Fibroblast of lung (primary cell): ENCODE measurements at regions not wholly inside any gene's neighbourhood (a gene's known extent, or its start where the extent isn't known, plus 50 kb on each side); places are given as distances from the start of the nearest gene placed in this dataset.
A peak's percentile ranks its signal among the peaks of the same experiment; 100 is the strongest.

ENCODE experiments used
- DNase-seq, 2 donors: peaks; one replicate each; pipeline versions ENCODE4 v3.0.0 to v3.0.0-alpha.2; 2010; ENCODE audit warnings: low read depth in 2 of 2
- H2AFZ ChIP-seq: 2 replicates; pipeline ENCODE4 v1.5.1; 2012; ENCODE audit warnings: low read length, control low read depth, inconsistent platforms
- H3K27ac ChIP-seq: 2 replicates; pipeline ENCODE4 v1.5.1; 2011; ENCODE audit warnings: low read length, control low read depth; ENCODE audit not compliant: insufficient read depth
- H3K27me3 ChIP-seq: 2 replicates; pipeline ENCODE4 v1.5.1; 2011; ENCODE audit warnings: mild to moderate bottlenecking, low read length; ENCODE audit not compliant: control insufficient read depth, insufficient read depth
- H3K36me3 ChIP-seq: 2 replicates; pipeline ENCODE4 v1.5.1; 2011; ENCODE audit warnings: low read length; ENCODE audit not compliant: control insufficient read depth, insufficient read depth
- H3K4me1 ChIP-seq: 2 replicates; pipeline ENCODE4 v1.5.1; 2011; ENCODE audit warnings: low read length; ENCODE audit not compliant: control insufficient read depth, insufficient read depth; ENCODE audit errors: extremely low read depth
- H3K4me2 ChIP-seq: 2 replicates; pipeline ENCODE4 v1.5.1; 2011; ENCODE audit warnings: low read length, control low read depth; ENCODE audit not compliant: insufficient read depth; ENCODE audit errors: extremely low read depth
- H3K4me3 ChIP-seq, 4 experiments: fragments of 200-600 bp in 1 of 4; sonication (generic) in 1 of 4; replicated peaks in 1 of 4; 2 replicates each; pipeline ENCODE4 v1.5.1; 2011 to 2016; ENCODE audit warnings: low read length in 4 of 4, low read depth in 3 of 4, mild to moderate bottlenecking in 3 of 4, control low read depth in 2 of 4, inconsistent platforms in 1 of 4, mixed read lengths in 1 of 4; ENCODE audit not compliant: insufficient read depth in 1 of 4; ENCODE audit errors: control extremely low read depth in 1 of 4
- H3K79me2 ChIP-seq: 2 replicates; pipeline ENCODE4 v1.5.1; 2012; ENCODE audit warnings: mild to moderate bottlenecking, low read length, inconsistent platforms; ENCODE audit not compliant: control insufficient read depth, insufficient read depth
- H3K9ac ChIP-seq: 2 replicates; pipeline ENCODE4 v1.5.1; 2011; ENCODE audit warnings: mild to moderate bottlenecking, low read length, control low read depth; ENCODE audit not compliant: insufficient read depth
- H3K9me3 ChIP-seq: 2 replicates; pipeline ENCODE4 v1.5.1; 2012; ENCODE audit warnings: low read depth, low read length; ENCODE audit not compliant: control insufficient read depth, insufficient read depth
- H4K20me1 ChIP-seq: 2 replicates; pipeline ENCODE4 v1.5.1; 2011; ENCODE audit warnings: low read length; ENCODE audit not compliant: control insufficient read depth, insufficient read depth; ENCODE audit errors: extremely low read depth
- CTCF ChIP-seq, 2 donors: IDR thresholded peaks in 1 of 2; conservative IDR thresholded peaks in 1 of 2; 1 replicate in 1 of 2; 2 replicates in 1 of 2; pipeline ENCODE4 v1.5.1; 2011 to 2012; ENCODE audit warnings: low read length in 2 of 2, control low read depth in 1 of 2, inconsistent platforms in 1 of 2, low read depth in 1 of 2, mild to moderate bottlenecking in 1 of 2
- EZH2 ChIP-seq: IDR thresholded peaks from 2 replicates; pipeline ENCODE4 v1.5.1; 2012; ENCODE audit warnings: low read length, control low read depth, mild to moderate bottlenecking; ENCODE audit errors: missing control alignments

- TF ChIP-seq CTCF (conservative IDR thresholded peaks at IDR 0.05 in 1 of 2, IDR thresholded peaks at IDR 0.05 in 1 of 2; ENCODE audit: low read depth in 1 of 2, low read length in 2 of 2) (no peak), EZH2 (no peak)
- Histone ChIP-seq H3K9ac (no peak overlapping the region), H3K79me2 (no peaks in the 10 kb centered on the region), H3K36me3 (no peaks in the 10 kb centered on the region), H3K27ac (peak overlapping the region; percentile 75), H3K9me3 (no peaks in the 10 kb centered on the region), H4K20me1 (no peaks in the 10 kb centered on the region), H3K4me2 (no peak overlapping the region), H3K27me3 (no peaks in the 10 kb centered on the region), H3K4me3 (no peak overlapping the region), H2AFZ (no peak overlapping the region), H3K4me1 (peaks cover 11% of the 10 kb centered on the region)
- DNase-seq = no peak
Measured at GRCh38 chr7:106736123-106736507, 75.2 kb upstream of the CCDC71L start.

GRCh38 chr7:106736508-106737201 is 75.7 kb upstream of the CCDC71L start:
- Histone ChIP-seq H3K36me3 (no peaks in the 10 kb centered on the region), H3K4me3 (no peak overlapping the region), H3K9ac (no peak overlapping the region), H3K4me2 (peak overlapping the region; percentile 72), H3K4me1 (peaks cover 8% of the 10 kb centered on the region), H3K9me3 (no peaks in the 10 kb centered on the region), H4K20me1 (no peaks in the 10 kb centered on the region), H3K79me2 (no peaks in the 10 kb centered on the region), H3K27me3 (no peaks in the 10 kb centered on the region), H3K27ac (peak overlapping the region; percentile 75), H2AFZ (peak overlapping the region; percentile 80)
- DNase-seq = peak; percentile 72 to 81
- TF ChIP-seq CTCF (conservative IDR thresholded peaks at IDR 0.05 in 1 of 2, IDR thresholded peaks at IDR 0.05 in 1 of 2; ENCODE audit: low read depth in 1 of 2, low read length in 2 of 2) (peak; percentile 79 to 86), EZH2 (no peak)

GRCh38 chr7:106737202-106737562 is 76.2 kb upstream of the CCDC71L start:
- H3K9ac ChIP-seq = no peak overlapping the region
- no peaks in the 10 kb centered on the region for H3K9me3 ChIP-seq
- peaks cover 5% of the 10 kb centered on the region for H3K4me1 ChIP-seq
- H3K36me3 ChIP-seq = no peaks in the 10 kb centered on the region
- H3K4me2 ChIP-seq = peak overlapping the region; percentile 72
- peak overlapping the region; percentile 80 for H2AFZ ChIP-seq
- no peaks in the 10 kb centered on the region for H3K79me2 ChIP-seq
- no peaks in the 10 kb centered on the region for H3K27me3 ChIP-seq
- no peak overlapping the region for H3K4me3 ChIP-seq
- DNase-seq = peak; percentile 45 to 63
- TF ChIP-seq EZH2 (no peak), CTCF (conservative IDR thresholded peaks at IDR 0.05 in 1 of 2, IDR thresholded peaks at IDR 0.05 in 1 of 2; ENCODE audit: low read depth in 1 of 2, low read length in 2 of 2) (peak; percentile 30 to 42)
- H4K20me1 ChIP-seq = no peaks in the 10 kb centered on the region
- peak overlapping the region; percentile 75 for H3K27ac ChIP-seq
